ENCODE measurements at regions not wholly inside any gene's neighbourhood (a gene's known extent, or its start where the extent isn't known, plus 50 kb on each side); places are given as distances from the start of the nearest gene placed in this dataset.

DNA sequence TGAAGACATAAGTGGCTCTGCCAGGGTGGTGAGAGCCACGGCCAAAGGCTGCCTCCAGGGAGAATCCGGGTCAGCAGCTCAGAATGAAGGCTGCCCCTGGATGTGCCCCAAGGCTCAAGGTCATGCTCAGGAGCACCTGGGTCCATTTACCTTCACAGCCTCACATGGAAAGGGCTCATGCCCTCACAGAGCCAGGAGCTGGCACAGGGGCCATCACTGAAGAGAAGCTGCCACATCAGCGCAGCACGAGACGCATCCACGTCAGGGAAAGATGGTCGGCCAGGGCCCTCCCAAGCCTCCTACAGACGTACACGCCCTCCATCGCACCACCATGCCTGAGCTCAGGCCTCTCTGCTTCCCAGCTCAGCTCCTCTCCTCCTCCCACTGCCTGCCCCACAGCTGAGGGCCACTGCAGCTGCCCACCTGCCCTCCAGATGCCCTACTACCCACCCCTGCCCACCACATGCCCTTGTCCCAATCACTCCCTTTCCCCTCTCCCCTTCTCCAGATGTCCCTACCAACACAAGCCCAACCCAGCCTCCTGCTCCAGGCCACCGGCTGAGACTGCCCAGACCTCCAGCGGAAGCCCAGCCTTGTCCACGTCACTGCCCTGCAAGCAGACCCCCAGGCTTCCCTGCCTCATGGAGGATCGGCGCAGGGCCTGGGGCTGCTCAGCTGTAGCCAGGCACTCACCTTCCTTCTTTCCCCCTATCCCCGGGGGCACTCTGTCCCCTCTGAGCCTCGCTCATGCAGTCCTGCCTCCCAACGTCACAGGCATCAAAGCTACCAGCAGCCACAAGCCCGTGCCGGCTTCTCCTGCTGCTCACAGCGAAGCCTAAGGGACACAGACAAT lies 144.1 kb downstream of the SHANK2 start:
- H3K4me3 ChIP-seq (ENCODE audit: low read depth, low read length) = no peak overlapping the region
- TF ChIP-seq, protein P1, sequence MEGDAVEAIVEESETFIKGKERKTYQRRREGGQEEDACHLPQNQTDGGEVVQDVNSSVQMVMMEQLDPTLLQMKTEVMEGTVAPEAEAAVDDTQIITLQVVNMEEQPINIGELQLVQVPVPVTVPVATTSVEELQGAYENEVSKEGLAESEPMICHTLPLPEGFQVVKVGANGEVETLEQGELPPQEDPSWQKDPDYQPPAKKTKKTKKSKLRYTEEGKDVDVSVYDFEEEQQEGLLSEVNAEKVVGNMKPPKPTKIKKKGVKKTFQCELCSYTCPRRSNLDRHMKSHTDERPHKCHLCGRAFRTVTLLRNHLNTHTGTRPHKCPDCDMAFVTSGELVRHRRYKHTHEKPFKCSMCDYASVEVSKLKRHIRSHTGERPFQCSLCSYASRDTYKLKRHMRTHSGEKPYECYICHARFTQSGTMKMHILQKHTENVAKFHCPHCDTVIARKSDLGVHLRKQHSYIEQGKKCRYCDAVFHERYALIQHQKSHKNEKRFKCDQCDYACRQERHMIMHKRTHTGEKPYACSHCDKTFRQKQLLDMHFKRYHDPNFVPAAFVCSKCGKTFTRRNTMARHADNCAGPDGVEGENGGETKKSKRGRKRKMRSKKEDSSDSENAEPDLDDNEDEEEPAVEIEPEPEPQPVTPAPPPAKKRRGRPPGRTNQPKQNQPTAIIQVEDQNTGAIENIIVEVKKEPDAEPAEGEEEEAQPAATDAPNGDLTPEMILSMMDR (IDR thresholded peaks at IDR 0.05; ENCODE audit: insufficient read depth, low read length) = no peak
- no peak for DNase-seq (ENCODE audit: low read depth)

DNA sequence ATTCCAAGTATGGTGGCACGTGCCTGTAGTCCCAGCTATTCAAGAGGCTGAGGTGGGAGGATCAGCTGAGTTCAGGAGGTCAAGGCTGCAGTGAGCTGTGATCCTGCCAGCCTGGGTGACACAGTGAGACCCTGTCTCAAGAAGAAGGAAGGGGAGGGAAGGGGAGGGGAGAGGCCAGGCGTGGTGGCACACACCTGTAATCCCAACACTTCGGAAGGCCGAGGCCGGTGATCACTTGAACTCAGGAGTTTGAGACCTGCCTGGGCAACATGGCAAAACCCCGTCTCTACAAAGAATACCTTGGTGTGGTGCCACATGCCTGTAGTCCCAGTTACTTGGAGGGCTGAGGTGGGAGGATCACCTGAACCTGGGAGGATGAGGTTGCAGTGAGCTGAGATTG lies 145.7 kb downstream of the SHANK2 start:
- TF ChIP-seq, protein P1 (IDR thresholded peaks at IDR 0.05; ENCODE audit: insufficient read depth, low read length) = no peak
- DNase-seq (ENCODE audit: low read depth) = no peak
- H3K4me3 ChIP-seq (ENCODE audit: low read depth, low read length) = no peak overlapping the region

DNA sequence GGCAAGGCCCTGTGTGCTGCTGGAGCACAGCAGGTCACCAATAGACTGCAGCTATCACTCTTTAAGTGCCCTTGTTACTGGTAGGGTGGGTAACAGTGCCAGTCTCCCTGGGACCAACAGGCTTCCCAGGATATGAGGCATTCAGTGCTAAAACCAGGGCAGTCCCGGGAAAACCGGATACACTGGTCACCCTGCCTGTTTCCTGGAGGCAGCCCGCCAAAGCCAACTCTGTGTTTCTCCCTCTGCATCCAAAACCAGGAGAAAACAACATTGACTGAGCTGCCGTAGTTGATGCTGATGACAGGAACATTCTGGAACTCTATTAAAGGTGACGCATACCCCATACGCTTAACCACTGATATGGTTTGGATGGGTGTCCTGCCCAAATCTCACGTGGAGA lies 149.1 kb downstream of the SHANK2 start:
- H3K4me3 ChIP-seq (ENCODE audit: low read depth, low read length) = no peak overlapping the region
- TF ChIP-seq, protein P1 (IDR thresholded peaks at IDR 0.05; ENCODE audit: insufficient read depth, low read length) = no peak
- no peak for DNase-seq (ENCODE audit: low read depth)

DNA sequence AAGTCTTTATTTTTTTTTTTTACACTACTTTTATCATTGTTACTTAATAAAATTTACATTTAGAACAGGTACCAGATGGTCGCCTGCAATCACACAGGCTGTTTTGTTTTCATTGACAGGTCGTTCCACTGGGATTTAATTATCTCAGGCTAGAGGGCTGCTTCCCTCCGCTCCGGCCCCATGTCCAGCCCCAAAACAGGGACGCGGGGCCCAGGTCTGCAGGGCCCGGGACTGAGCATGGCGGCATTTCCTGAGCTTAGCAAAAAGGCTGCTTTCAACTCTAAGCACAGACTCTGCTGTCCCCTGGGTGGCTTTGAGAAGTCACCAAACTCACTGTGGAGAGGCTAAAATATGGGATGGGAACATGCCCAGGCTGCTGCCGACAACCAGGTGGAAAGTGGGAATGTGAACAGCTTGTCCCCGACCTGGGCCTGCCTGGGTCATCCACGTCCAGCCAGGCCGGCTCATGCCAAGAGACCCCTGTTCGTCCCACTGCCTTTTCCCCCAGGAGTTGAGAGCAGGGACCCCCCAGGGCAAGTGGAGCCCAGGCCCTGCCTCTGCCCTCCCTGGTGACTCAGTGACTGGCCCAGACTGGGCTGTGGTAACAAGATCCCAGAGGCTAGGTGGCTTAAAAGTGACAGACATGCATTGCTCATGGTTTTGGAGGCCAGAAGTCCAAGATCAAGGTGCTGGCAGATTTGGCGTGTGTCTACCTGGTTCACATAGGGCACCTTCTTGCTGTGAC lies 150.0 kb downstream of the SHANK2 start:
- no peak overlapping the region for H3K4me3 ChIP-seq (ENCODE audit: low read depth, low read length)
- TF ChIP-seq, protein P1 (IDR thresholded peaks at IDR 0.05; ENCODE audit: insufficient read depth, low read length) = no peak
- DNase-seq (ENCODE audit: low read depth) = no peak

DNA sequence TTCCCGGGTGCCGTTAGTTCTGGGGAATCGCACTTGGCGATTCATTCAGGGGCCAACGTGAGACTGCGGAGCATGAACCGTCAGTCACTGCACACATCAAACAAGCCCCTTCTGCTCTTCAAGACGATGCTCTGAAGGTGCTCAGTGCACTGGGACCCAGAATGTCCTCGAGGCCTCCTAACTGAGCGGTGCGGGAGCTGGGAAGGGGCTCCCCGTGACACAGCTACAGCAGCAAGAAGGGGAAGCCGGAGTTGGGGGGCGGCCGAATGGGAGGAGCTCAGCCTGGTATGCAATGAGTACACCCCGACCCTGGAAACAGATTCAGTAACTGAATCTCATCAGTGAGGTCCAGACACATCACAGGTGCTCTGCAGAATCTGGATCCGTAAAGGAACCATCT lies 150.8 kb downstream of the SHANK2 start:
- TF ChIP-seq, protein P1 (IDR thresholded peaks at IDR 0.05; ENCODE audit: insufficient read depth, low read length) = no peak
- H3K4me3 ChIP-seq (ENCODE audit: low read depth, low read length) = no peak overlapping the region
- DNase-seq (ENCODE audit: low read depth) = no peak

DNA sequence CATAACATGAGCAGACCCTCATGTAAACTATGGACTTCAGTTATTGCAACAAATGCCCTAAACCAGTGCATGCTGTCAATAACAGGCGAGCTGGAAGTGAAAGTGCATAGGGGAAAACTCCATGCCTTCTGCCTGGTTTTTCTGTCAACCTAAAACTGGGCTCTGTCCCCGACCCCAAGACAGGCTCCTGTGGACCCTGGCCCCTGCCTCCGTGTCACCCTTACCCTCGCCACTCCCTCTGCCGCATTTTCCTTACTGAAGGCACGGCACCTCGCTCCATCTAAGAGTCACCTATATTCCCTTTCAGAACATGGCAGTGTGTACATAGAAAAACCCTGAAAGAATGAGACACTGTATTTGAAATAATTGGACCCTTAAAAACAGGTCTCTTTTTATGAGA lies 151.3 kb downstream of the SHANK2 start:
- TF ChIP-seq, protein P1 (IDR thresholded peaks at IDR 0.05; ENCODE audit: insufficient read depth, low read length) = no peak
- H3K4me3 ChIP-seq (ENCODE audit: low read depth, low read length) = no peak overlapping the region
- DNase-seq (ENCODE audit: low read depth) = no peak
